Stimulated activated naive CD4-positive, alpha-beta T cell (primary cell): ENCODE measurements at regions not wholly inside any gene's neighbourhood (a gene's known extent, or its start where the extent isn't known, plus 50 kb on each side); places are given as distances from the start of the nearest gene placed in this dataset.

ENCODE experiments used
- DNase-seq, 6 experiments: peaks; one replicate each; lab custom pipeline; 2025; lab: John Stamatoyannopoulos, UW

DNA sequence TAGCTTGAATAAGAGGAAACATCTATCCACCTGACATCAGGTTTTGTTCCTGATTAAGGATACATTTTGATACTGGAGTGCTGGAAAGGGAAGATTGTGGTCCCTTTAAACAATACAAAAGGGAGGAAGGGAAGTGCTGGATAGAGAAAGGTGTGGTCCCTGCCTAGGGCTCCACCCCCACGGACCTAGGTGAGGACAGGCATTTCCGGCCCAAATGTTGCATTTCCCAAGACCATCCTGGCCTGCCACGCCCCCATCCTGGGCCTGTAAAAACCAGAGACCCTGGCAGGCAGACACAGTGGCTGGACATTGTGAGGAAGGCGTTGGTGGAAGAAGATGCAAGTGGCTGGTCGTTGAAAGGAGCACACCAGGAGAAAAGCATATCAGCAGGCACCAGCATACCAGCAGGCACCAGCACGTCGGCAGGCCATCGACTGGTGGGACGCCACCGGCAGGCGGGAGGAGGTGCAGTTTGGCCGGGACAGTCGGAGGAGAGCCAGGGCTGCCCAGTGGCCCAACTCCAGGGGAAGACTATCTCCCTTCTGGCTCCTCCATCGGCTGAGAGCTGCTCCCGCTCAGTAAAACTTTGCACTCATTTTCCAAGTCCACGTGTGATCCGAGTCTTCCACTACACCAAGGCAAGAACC, 53.2 kb upstream of the AMN1 start:
- no peak for DNase-seq

DNA sequence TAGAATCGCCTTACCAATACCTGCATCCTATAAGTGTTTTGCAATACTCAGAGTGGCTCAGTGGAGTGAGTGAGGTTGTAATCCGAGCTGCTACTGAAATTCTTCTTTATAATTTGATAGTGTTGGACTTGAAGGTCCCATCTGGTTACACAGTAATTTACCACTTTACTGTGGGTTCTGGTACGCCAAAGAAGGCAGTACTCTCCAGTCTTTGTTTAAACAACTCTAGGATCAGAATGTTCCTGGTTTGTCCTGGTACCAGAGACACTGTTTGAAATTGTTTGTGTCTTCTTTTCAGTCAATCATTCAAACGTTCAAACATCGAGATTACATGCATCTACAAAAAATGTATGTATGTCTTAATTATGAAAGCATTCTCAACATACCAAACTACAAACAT, 51.3 kb upstream of the AMN1 start:
- no peak for DNase-seq

DNA sequence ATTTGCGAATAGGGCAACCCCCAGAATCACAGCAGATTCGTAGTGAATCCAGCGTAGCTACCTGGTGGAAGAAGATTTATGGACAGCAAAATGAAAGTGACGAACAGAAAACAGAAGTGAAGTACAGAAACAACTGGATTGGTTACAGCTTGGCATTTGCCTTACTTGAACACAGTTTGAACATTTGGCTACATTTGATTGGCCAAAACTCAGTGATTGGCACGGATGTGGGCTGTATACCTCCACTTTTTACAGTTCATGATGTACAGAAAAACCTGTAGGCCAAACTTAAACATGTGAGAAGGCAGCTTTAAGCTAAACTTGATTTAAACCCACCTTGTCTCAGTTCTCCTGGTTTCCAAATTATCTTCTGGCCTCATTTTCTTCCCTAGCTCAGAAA, 49.9 kb upstream of the AMN1 start:
- DNase-seq, result no peak
